Heart left ventricle (tissue), 16 donors: ENCODE measurements at regions not wholly inside any gene's neighbourhood (a gene's known extent, or its start where the extent isn't known, plus 50 kb on each side); places are given as distances from the start of the nearest gene placed in this dataset.

Source experiments
- ATAC-seq, 4 donors: fragments of 200-7000 bp; cut with Tn5 transposase; one replicate each; pipeline ENCODE4 v1.9.1; 2020 to 2022; ENCODE audit warnings: moderate library complexity in 4 of 4, mild to moderate bottlenecking in 3 of 4, moderate number of reproducible peaks in 1 of 4
- DNase-seq, 5 donors: peaks; one replicate each; pipeline ENCODE4 v3.0.0-alpha.2; 2020
- H3K27ac ChIP-seq, 12 donors: fragments of 200-600 bp; sonication (generic) in 4 of 12; one replicate each; pipeline versions ENCODE4 v1.5.0 to v1.8.0; 2016 to 2022; ENCODE audit warnings: mild to moderate bottlenecking in 2 of 12
- H3K27me3 ChIP-seq, 9 donors: fragments of 200-600 bp; sonication (generic) in 2 of 9; one replicate each; pipeline versions ENCODE4 v1.5.1 to v1.8.0; 2016 to 2022; ENCODE audit warnings: mild to moderate bottlenecking in 3 of 9
- H3K36me3 ChIP-seq, 9 donors: fragments of 200-600 bp; sonication (generic) in 2 of 9; one replicate each; pipeline versions ENCODE4 v1.5.0 to v1.8.0; 2018 to 2022; ENCODE audit warnings: mild to moderate bottlenecking in 2 of 9
- H3K4me1 ChIP-seq, 12 donors: fragments of 200-600 bp; sonication (generic) in 4 of 12; one replicate each; pipeline versions ENCODE4 v1.5.0 to v1.8.0; 2016 to 2022; ENCODE audit warnings: mild to moderate bottlenecking in 3 of 12
- H3K4me3 ChIP-seq, 12 donors: fragments of 200-600 bp; sonication (generic) in 4 of 12; one replicate each; pipeline versions ENCODE4 v1.5.0 to v1.8.0; 2017 to 2022; ENCODE audit warnings: mild to moderate bottlenecking in 9 of 12, moderate library complexity in 4 of 12
- H3K9me3 ChIP-seq, 12 donors: fragments of 200-600 bp; sonication (generic) in 4 of 12; one replicate each; pipeline versions ENCODE4 v1.5.0 to v1.8.0; 2016 to 2022; ENCODE audit warnings: mild to moderate bottlenecking in 1 of 12
- CTCF ChIP-seq, 12 donors: fragments of 200-600 bp; sonication (generic) in 4 of 12; IDR thresholded peaks; one replicate each; pipeline versions ENCODE4 v1.5.0 to v1.8.0; 2018 to 2022; ENCODE audit warnings: antibody characterized with exemption in 12 of 12, mild to moderate bottlenecking in 5 of 12
- POLR2A ChIP-seq, 2 donors: fragments of 450-650 bp; IDR thresholded peaks; one replicate each; pipeline ENCODE4 v1.6.1; 2017; ENCODE audit warnings: antibody characterized with exemption in 2 of 2, mild to moderate bottlenecking in 2 of 2, moderate library complexity in 2 of 2
- WGBS, 4 donors: extraction: QIAGEN DNeasy Blood & Tissue Kit in 2 of 4; methylation state at CpG; one replicate each; pipeline versions ENCODE4 v1.1.5 to v1.1.7; 2013 to 2018; 5-methylcytosine and 5-hydroxymethylcytosine counted together
- intact Hi-C, 10 donors: fragments of 100-400 bp; cut with DNase I; formaldehyde crosslinking; loops; one replicate each; pipeline versions ENCODE4 v1.11.1 to v1.14.2; 2022
- donor health status: ischemic (EF 13 %, LVEDD 7.1; RV severe dilation, severe dysfunction).
- donor health status: healthy with polysubstance abuse.
- donor health status: DM: no; HTN: yes; CAD: no.
- donor health status: DM: no; HTN: no; CAD: no.
- donor health status: ischemic (EF 25% LVEDD 6.9; RV normal size, moderate dysfunction).
- donor health status: ischemic (EF 25% LVEDD 5.7; RV mildly dilated, moderate dysfunction).
- donor health status: healthy.
- donor health status: DM: yes; HTN: yes; CAD: no.
- donor health status: ischemic (EF 35%, LVEDD 5.7; RV mildly dilated, moderate dysfunction).
- donor health status: nonischemic (EF 11% LVEDD 7.7; RV severe dilation, severe dysfunction).
- donor health status: DM: yes; HTN: yes; CAD: no.
- donor health status: PGD.
- donor health status: ischemic (EF 29% LVEDD 5.4; RV normal size, mild dysfunction).
- donor health status: nonischemic (EF 23%, LVEDD 6.1; RV moderate dilation, normal function).

DNA sequence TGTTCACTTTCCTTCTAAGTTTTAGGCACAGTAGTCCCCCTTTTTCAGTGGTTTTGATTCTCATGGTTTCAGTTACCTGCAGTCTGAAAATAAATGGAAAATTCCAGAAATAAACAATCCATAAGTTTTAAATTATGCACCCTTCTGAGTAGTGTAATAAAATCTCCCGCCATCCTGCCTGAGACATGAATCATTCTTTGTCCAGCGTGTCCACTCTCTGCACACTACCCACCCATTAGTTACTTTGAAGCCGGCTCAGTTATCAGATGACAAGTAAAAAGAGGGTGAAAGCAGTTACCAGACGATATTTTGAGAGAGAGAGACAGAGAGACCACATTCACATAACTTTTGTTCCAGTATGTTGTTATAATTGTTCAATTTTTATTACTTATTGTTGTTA is 400.5 kb downstream of the TMX3 start:
- Histone ChIP-seq H3K4me3 (no peak overlapping the region), H3K36me3 (no peaks in the 10 kb centered on the region), H3K27me3 (no peaks in the 10 kb centered on the region), H3K4me1 (no peaks in the 10 kb centered on the region), H3K9me3 (no peaks in the 10 kb centered on the region), H3K27ac (no peak overlapping the region)
- intact Hi-C loops, result no loop called here
- 74 to 81% (median 75%) methylated on average over 4 of the region's 4 CpGs for WGBS, 4 donors
- DNase-seq (no peak), ATAC-seq (no peak)
- TF ChIP-seq POLR2A (IDR thresholded peaks at IDR 0.05), result no peak
- TF ChIP-seq CTCF (IDR thresholded peaks at IDR 0.05), result no peak

GRCh38 chr18:68301441-68301840 is 413.5 kb downstream of the TMX3 start:
- H3K4me3 ChIP-seq, result no peak overlapping the region
- no peak overlapping the region for H3K27ac ChIP-seq
- ATAC-seq (no peak), DNase-seq (no peak)
- WGBS, 4 donors, result 69 to 79% (median 70%) methylated on average over 3 of the region's 3 CpGs
- intact Hi-C loops, result no loop called here
- no peaks in the 10 kb centered on the region for H3K4me1 ChIP-seq
- no peaks in the 10 kb centered on the region for H3K27me3 ChIP-seq
- no peaks in the 10 kb centered on the region for H3K36me3 ChIP-seq
- peaks cover 0 to 4% (median 0%) of the 10 kb centered on the region in 12 donors for H3K9me3 ChIP-seq
- no peak for TF ChIP-seq CTCF (IDR thresholded peaks at IDR 0.05)

GRCh38 chr18:68299906-68300305 is 415.0 kb downstream of the TMX3 start:
- DNase-seq (no peak), ATAC-seq (no peak)
- no peaks in the 10 kb centered on the region for H3K4me1 ChIP-seq
- TF ChIP-seq POLR2A (IDR thresholded peaks at IDR 0.05) (no peak), CTCF (IDR thresholded peaks at IDR 0.05) (no peak)
- WGBS, 4 donors, result 81 to 87% (median 83%) methylated on average over 3 of the region's 3 CpGs
- H3K27me3 ChIP-seq, result no peaks in the 10 kb centered on the region
- H3K9me3 ChIP-seq, result no peaks in the 10 kb centered on the region
- no peak overlapping the region for H3K27ac ChIP-seq
- no peak overlapping the region for H3K4me3 ChIP-seq
- H3K36me3 ChIP-seq, result no peaks in the 10 kb centered on the region
- intact Hi-C loops, result no loop called here

GRCh38 chr18:68298330-68298729 is 416.6 kb downstream of the TMX3 start:
- Histone ChIP-seq H3K9me3 (peaks cover 0 to 9% (median 0%) of the 10 kb centered on the region in 12 donors), H3K27me3 (no peaks in the 10 kb centered on the region), H3K36me3 (no peaks in the 10 kb centered on the region), H3K4me3 (no peak overlapping the region), H3K27ac (no peak overlapping the region), H3K4me1 (no peaks in the 10 kb centered on the region)
- intact Hi-C loops, result no loop called here
- ATAC-seq (no peak), DNase-seq (no peak)
- TF ChIP-seq POLR2A (IDR thresholded peaks at IDR 0.05) (no peak), CTCF (IDR thresholded peaks at IDR 0.05) (no peak)
- WGBS, 4 donors, result 19 to 34% (median 24%) methylated on average over 4 of the region's 4 CpGs
